ENCODE measurements at regions not wholly inside any gene's neighbourhood (a gene's known extent, or its start where the extent isn't known, plus 50 kb on each side); places are given as distances from the start of the nearest gene placed in this dataset.

DNA sequence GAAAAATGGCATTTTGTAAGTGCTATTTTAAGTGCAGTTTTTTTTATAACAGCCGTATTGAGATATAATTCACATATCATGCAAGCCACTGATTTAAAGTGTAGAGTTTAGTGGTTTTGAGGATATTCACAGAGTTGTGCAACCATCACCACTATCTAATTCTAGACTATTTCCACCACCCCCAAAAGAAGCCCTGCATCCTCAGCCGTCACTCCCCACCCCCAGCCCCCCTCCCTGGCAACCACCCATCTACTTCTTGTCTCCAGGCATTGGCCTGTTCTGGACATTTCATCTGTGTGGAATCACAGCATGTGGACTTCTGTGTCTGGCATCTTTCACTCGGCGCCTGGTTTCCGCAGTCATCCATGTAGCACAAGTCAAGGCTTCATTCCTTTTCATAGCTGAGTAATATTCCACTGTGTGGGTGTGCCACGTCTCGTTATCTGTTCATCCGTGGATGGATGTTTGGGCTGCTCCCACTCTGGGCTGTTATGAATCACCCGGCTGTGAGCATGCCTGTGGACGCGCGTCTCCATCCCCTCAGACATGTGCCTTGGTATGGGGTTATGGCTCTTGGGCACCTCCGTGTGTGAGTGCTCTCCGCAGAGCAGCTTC is 138.4 kb upstream of the CIBAR2 start:
- H3K4me1 ChIP-seq = peaks cover 1% of the 10 kb centered on the region
- no peak overlapping the region for H3K4me3 ChIP-seq
- TF ChIP-seq EP300 (IDR thresholded peaks at IDR 0.05) (no peak), POLR2AphosphoS5 (IDR thresholded peaks at IDR 0.05) (no peak), POLR2A (IDR thresholded peaks at IDR 0.05) (no peak)
- TF ChIP-seq, protein P1, sequence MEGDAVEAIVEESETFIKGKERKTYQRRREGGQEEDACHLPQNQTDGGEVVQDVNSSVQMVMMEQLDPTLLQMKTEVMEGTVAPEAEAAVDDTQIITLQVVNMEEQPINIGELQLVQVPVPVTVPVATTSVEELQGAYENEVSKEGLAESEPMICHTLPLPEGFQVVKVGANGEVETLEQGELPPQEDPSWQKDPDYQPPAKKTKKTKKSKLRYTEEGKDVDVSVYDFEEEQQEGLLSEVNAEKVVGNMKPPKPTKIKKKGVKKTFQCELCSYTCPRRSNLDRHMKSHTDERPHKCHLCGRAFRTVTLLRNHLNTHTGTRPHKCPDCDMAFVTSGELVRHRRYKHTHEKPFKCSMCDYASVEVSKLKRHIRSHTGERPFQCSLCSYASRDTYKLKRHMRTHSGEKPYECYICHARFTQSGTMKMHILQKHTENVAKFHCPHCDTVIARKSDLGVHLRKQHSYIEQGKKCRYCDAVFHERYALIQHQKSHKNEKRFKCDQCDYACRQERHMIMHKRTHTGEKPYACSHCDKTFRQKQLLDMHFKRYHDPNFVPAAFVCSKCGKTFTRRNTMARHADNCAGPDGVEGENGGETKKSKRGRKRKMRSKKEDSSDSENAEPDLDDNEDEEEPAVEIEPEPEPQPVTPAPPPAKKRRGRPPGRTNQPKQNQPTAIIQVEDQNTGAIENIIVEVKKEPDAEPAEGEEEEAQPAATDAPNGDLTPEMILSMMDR (IDR thresholded peaks at IDR 0.05) = no peak
- H3K27me3 ChIP-seq = no peaks in the 10 kb centered on the region
- 91% methylated on average over 14 of the region's 14 CpGs for WGBS
- H3K27ac ChIP-seq = no peak overlapping the region
- no peak for DNase-seq (ENCODE audit: low spot score in 2 of 2)
- H3K9me3 ChIP-seq = no peaks in the 10 kb centered on the region
- H3K36me3 ChIP-seq = no peaks in the 10 kb centered on the region

DNA sequence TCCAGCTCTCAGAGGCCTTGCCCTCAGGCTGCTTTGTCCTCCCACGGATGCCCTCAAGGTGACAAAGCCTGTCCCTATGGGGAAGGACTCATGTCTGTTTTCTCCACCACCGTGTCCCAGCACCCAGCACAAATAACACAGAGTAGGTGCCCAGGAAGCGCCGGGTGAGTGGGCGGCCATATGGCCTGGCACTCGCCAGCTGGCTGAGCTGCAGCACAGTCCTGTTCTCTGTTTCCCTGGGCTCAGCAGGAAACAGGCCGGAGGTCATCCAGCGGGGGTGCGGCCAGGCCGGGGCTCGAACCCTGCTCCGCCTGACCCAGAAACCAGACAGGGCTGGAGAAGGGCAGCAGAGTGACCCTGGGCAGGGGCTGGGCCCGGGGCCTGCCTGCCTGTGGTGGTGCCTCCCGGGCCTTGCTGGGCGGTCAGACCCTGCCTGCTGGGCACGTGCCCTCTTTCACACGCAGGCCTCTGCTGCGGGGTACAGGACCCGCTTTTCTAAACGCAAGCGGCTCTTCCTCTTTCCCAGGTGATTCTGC is 139.0 kb upstream of the CIBAR2 start:
- H3K27ac ChIP-seq = no peak overlapping the region
- no peaks in the 10 kb centered on the region for H3K27me3 ChIP-seq
- no peaks in the 10 kb centered on the region for H3K4me1 ChIP-seq
- TF ChIP-seq, protein P1 (IDR thresholded peaks at IDR 0.05) = no peak
- TF ChIP-seq POLR2A (IDR thresholded peaks at IDR 0.05) (no peak), EP300 (IDR thresholded peaks at IDR 0.05) (no peak), POLR2AphosphoS5 (IDR thresholded peaks at IDR 0.05) (no peak)
- 91% methylated on average over 9 of the region's 21 CpGs for WGBS
- no peak overlapping the region for H3K4me3 ChIP-seq
- no peaks in the 10 kb centered on the region for H3K9me3 ChIP-seq
- no peak for DNase-seq (ENCODE audit: low spot score in 2 of 2)
- no peaks in the 10 kb centered on the region for H3K36me3 ChIP-seq

DNA sequence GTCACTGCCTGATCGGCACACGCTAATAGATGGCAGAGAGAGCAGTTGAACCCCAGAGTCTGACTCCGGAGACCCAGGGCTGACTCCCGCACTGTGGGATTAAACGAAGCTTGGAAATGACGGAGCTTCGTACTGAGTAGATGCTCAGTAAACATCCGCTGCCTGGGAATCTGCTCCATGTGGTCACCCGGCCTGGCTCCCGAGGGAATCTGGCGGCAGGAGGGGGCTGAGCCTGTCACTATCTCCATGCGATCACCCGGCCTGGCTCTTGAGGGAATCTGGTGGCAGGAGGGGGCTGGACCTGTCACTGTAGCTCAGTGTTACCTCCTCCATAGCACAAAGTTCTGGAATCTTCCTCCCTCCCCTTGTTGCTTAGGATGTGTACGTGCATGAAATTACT is 139.7 kb upstream of the CIBAR2 start:
- no peak for DNase-seq (ENCODE audit: low spot score in 2 of 2)
- no peak overlapping the region for H3K4me3 ChIP-seq
- no peak for TF ChIP-seq POLR2A (IDR thresholded peaks at IDR 0.05)
- no peak for TF ChIP-seq POLR2AphosphoS5 (IDR thresholded peaks at IDR 0.05)
- TF ChIP-seq, protein P1 (IDR thresholded peaks at IDR 0.05) = no peak
- TF ChIP-seq EP300 (IDR thresholded peaks at IDR 0.05) = no peak
- H3K9me3 ChIP-seq = no peaks in the 10 kb centered on the region
- 91% methylated on average over 13 of the region's 14 CpGs for WGBS
- H3K4me1 ChIP-seq = no peaks in the 10 kb centered on the region
- H3K27ac ChIP-seq = no peak overlapping the region
- no peaks in the 10 kb centered on the region for H3K27me3 ChIP-seq
- H3K36me3 ChIP-seq = no peaks in the 10 kb centered on the region

DNA sequence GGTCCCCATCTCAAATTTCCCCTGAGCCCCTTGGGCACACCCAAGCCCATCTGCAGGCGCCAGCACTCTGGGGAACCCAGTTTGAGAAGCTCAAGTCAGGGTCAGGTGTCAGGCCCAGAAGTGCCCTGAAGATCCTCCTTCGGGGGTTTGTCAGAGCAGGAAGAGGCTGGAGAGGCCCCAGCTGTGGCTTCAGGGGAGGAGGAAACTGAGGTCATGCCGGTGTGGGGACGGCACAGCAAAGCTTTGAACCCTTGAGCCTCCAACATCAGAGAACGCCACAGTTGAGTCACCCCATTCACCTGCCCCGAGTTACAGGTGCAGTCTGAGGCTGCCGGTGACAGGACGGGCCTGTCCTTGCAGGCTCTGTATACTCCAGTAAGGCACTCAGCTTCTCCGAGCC is 140.2 kb upstream of the CIBAR2 start:
- Histone ChIP-seq H3K36me3 (no peaks in the 10 kb centered on the region), H3K27me3 (no peaks in the 10 kb centered on the region), H3K9me3 (no peaks in the 10 kb centered on the region), H3K27ac (no peak overlapping the region), H3K4me1 (no peaks in the 10 kb centered on the region), H3K4me3 (no peak overlapping the region)
- TF ChIP-seq POLR2AphosphoS5 (IDR thresholded peaks at IDR 0.05) = no peak
- TF ChIP-seq, protein P1 (IDR thresholded peaks at IDR 0.05) = no peak
- WGBS = no CpG with 5 or more reads among the region's 9 CpGs
- DNase-seq (ENCODE audit: low spot score in 2 of 2) = no peak

DNA sequence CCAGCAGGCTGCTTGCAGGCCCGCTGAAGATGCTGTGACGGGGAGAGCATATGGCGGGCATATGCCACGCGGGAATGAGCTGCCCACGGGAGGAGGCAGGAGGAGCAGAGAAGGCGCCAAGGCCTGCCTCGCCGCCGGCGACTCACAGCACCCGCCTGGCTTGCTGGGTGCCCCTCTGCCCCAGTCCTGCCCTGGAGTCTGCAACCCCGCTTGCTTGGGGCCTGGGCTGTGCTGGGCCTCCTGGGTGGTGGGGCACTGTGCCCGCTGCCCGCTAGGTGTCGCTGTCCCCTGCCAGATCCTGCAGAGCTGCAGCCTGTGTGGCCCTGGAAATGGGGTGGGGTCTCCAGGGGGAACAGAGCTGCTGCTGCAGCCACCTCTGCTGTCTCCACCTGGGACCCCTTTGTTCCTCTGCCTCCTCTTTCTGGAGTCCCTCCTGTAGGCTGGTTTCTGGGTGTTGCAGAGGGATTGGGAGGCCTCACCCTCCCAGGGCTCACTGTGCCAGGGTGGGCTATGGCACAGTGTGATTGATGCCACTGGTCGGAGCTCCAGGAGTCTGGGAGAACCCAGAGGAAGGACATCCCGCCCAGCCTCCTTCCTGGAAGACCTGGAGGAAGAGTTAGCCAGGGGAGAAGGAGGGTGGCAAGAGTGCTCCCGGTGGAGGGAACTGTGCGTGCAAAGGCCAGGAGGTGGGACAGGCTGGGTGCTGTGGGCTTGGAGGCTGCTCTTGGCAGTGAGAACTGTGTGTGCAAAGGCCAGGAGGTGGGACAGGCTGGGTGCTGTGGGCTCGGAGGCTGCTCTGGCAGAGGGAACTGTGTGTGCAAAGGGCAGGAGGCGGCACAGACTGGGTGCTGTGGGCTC is 141.0 kb upstream of the CIBAR2 start:
- Histone ChIP-seq H3K27me3 (no peaks in the 10 kb centered on the region), H3K9me3 (no peaks in the 10 kb centered on the region), H3K4me3 (no peak overlapping the region), H3K36me3 (no peaks in the 10 kb centered on the region), H3K27ac (no peak overlapping the region), H3K4me1 (no peaks in the 10 kb centered on the region)
- no peak for DNase-seq (ENCODE audit: low spot score in 2 of 2)
- TF ChIP-seq, protein P1 (IDR thresholded peaks at IDR 0.05) = peak; percentile 54 to 94
- TF ChIP-seq POLR2A (IDR thresholded peaks at IDR 0.05) = no peak
- TF ChIP-seq POLR2AphosphoS5 (IDR thresholded peaks at IDR 0.05) = no peak
- no peak for TF ChIP-seq EP300 (IDR thresholded peaks at IDR 0.05)
- WGBS = 76% methylated on average over 6 of the region's 22 CpGs
